ENCODE measurements at regions not wholly inside any gene's neighbourhood (a gene's known extent, or its start where the extent isn't known, plus 50 kb on each side); places are given as distances from the start of the nearest gene placed in this dataset.

GRCh38 chr4:3642806-3643517 lies 110.7 kb upstream of the LRPAP1 start:
- no peaks in the 10 kb centered on the region for H3K27me3 ChIP-seq (ENCODE audit: insufficient read depth)
- no peak overlapping the region for H3K9ac ChIP-seq
- no peaks in the 10 kb centered on the region for H3K79me2 ChIP-seq (ENCODE audit: insufficient read depth)
- no peaks in the 10 kb centered on the region for H3K36me3 ChIP-seq (replicated peaks in 1 of 2; ENCODE audit: control insufficient read depth in 1 of 2, insufficient read depth in 2 of 2, low read length in 1 of 2)
- H3K4me1 ChIP-seq (ENCODE audit: control insufficient read depth in 1 of 2, insufficient read depth in 2 of 2, low read depth in 1 of 2, low read length in 1 of 2) = peaks cover 0 to 12% of the 10 kb centered on the region in 2 experiments; a peak in 1 of 4 replicates
- no peaks in the 10 kb centered on the region for H3K9me2 ChIP-seq
- whole genome bisulfite sequencing (ENCODE audit: low lambda C conversion rate) = 44% methylated on average over 10 of the region's 13 CpGs
- H4K20me1 ChIP-seq (ENCODE audit: insufficient read depth) = no peaks in the 10 kb centered on the region
- DNase-seq = no peak
- H3K4me3 ChIP-seq (ENCODE audit: low read depth in 2 of 2, low read length in 1 of 2) = no peak overlapping the region
- H3K9me3 ChIP-seq = no peaks in the 10 kb centered on the region
- H2AFZ ChIP-seq (ENCODE audit: low read depth) = no peak overlapping the region
- CTCF ChIA-PET = no interaction called here
- no peak overlapping the region for H3K4me2 ChIP-seq
- TF ChIP-seq GATA2 (CRISPR knock-in tag; IDR thresholded peaks at IDR 0.05) (no peak), SMC3 (IDR thresholded peaks at IDR 0.05; ENCODE audit: low read depth, low read length) (no peak), USF1 (IDR thresholded peaks at IDR 0.05; ENCODE audit: borderline replicate concordance, low read depth) (no peak), NFIC (IDR thresholded peaks at IDR 0.05; ENCODE audit: borderline replicate concordance) (no peak), FOSL2 (IDR thresholded peaks at IDR 0.05; ENCODE audit: borderline replicate concordance, low read depth) (no peak), YY1 (IDR thresholded peaks at IDR 0.05; ENCODE audit: low read depth) (no peak), ELF1 (IDR thresholded peaks at IDR 0.05) (no peak), GABPA (IDR thresholded peaks at IDR 0.05; ENCODE audit: low read depth) (no peak), TCF12 (IDR thresholded peaks at IDR 0.05) (no peak)
- H3K27ac ChIP-seq (ENCODE audit: low read depth in 2 of 2, low read length in 1 of 2) = no peak overlapping the region
- POLR2A ChIA-PET = no interaction called here
- H3F3A ChIP-seq (replicated peaks; ENCODE audit: insufficient read depth) = no peaks in the 10 kb centered on the region

- DNase-seq = no peak
Measured at GRCh38 chr4:3642056-3642630, 109.9 kb upstream of the LRPAP1 start.

More at GRCh38 chr4:3642056-3642630, 109.9 kb upstream of the LRPAP1 start:
- Histone ChIP-seq H3K27me3 (ENCODE audit: insufficient read depth) (no peaks in the 10 kb centered on the region), H2AFZ (ENCODE audit: low read depth) (no peak overlapping the region), H3K4me2 (no peak overlapping the region), H3K79me2 (ENCODE audit: insufficient read depth) (no peaks in the 10 kb centered on the region), H3K36me3 (replicated peaks in 1 of 2; ENCODE audit: control insufficient read depth in 1 of 2, insufficient read depth in 2 of 2, low read length in 1 of 2) (no peaks in the 10 kb centered on the region), H3F3A (replicated peaks; ENCODE audit: insufficient read depth) (no peaks in the 10 kb centered on the region), H3K4me3 (ENCODE audit: low read depth in 2 of 2, low read length in 1 of 2) (no peak overlapping the region), H3K9me2 (no peaks in the 10 kb centered on the region), H3K9me3 (no peaks in the 10 kb centered on the region), H3K27ac (ENCODE audit: low read depth in 2 of 2, low read length in 1 of 2) (no peak overlapping the region), H3K4me1 (ENCODE audit: control insufficient read depth in 1 of 2, insufficient read depth in 2 of 2, low read depth in 1 of 2, low read length in 1 of 2) (peaks cover 0 to 12% of the 10 kb centered on the region in 2 experiments; a peak in 1 of 4 replicates), H3K9ac (no peak overlapping the region), H4K20me1 (ENCODE audit: insufficient read depth) (no peaks in the 10 kb centered on the region)
- WGBS (ENCODE audit: low lambda C conversion rate) = 91% methylated on average over 62 of the region's 66 CpGs
- TF ChIP-seq GATA2 (CRISPR knock-in tag; IDR thresholded peaks at IDR 0.05) (no peak), ZBTB33 (IDR thresholded peaks at IDR 0.05; ENCODE audit: borderline replicate concordance, low read depth) (no peak), CHD2 (IDR thresholded peaks at IDR 0.05; ENCODE audit: low read length, partially characterized antibody) (no peak), EZH2phosphoT487 (IDR thresholded peaks at IDR 0.05; ENCODE audit: borderline replicate concordance, low read depth) (no peak), RXRA (IDR thresholded peaks at IDR 0.05; ENCODE audit: borderline replicate concordance, low read depth) (no peak), NRF1 (IDR thresholded peaks at IDR 0.05; ENCODE audit: low read depth, low read length) (no peak), EP300 (IDR thresholded peaks at IDR 0.05; ENCODE audit: borderline replicate concordance in 1 of 2, low read depth in 1 of 2, low read length in 1 of 2) (no peak), RAD21 (IDR thresholded peaks at IDR 0.05; ENCODE audit: low read length) (no peak), NFIC (IDR thresholded peaks at IDR 0.05; ENCODE audit: borderline replicate concordance) (no peak), SIN3A (IDR thresholded peaks at IDR 0.05; ENCODE audit: borderline replicate concordance, low read depth, low read length) (no peak), MXI1 (IDR thresholded peaks at IDR 0.05; ENCODE audit: low read depth, low read length) (no peak), TCF12 (IDR thresholded peaks at IDR 0.05) (no peak), ELF1 (IDR thresholded peaks at IDR 0.05) (no peak), USF1 (IDR thresholded peaks at IDR 0.05; ENCODE audit: borderline replicate concordance, low read depth) (no peak), RFX5 (IDR thresholded peaks at IDR 0.05; ENCODE audit: low read length) (no peak), MAX (IDR thresholded peaks at IDR 0.05; ENCODE audit: low read depth) (no peak), CTCF (IDR thresholded peaks at IDR 0.05) (no peak), TAF1 (IDR thresholded peaks at IDR 0.05; ENCODE audit: borderline replicate concordance, low read depth, low read length) (no peak)
- ChIA-PET CTCF (no interaction called here), POLR2A (no interaction called here)
